SK-N-MC (cell line): ENCODE measurements at regions not wholly inside any gene's neighbourhood (a gene's known extent, or its start where the extent isn't known, plus 50 kb on each side); places are given as distances from the start of the nearest gene placed in this dataset.
"Not testable (repeated sequence)": the region's sequence is repeated elsewhere in the genome, so short reads cannot be mapped to it uniquely, and the experiment has no call there.

ENCODE experiments used
- DNase-seq: peaks from one replicate; pipeline ENCODE4 v3.0.0-alpha.2; 2011; ENCODE audit warnings: low read depth, low spot score
- H3K27ac ChIP-seq: fragments of 200-600 bp; sonication (generic); 2 replicates; pipeline ENCODE4 v1.5.1; 2016; ENCODE audit warnings: mixed run types
- H3K36me3 ChIP-seq: fragments of 200-600 bp; sonication (generic); 2 replicates; pipeline ENCODE4 v1.6.1; 2017; ENCODE audit warnings: antibody characterized with exemption, low read length, mixed read lengths; ENCODE audit not compliant: insufficient read depth
- H3K4me3 ChIP-seq: fragments of 200-600 bp; sonication (generic); 2 replicates; pipeline ENCODE4 v1.5.1; 2016
- H3K9ac ChIP-seq: fragments of 200-600 bp; sonication (generic); 2 replicates; pipeline ENCODE4 v1.8.0; 2017; ENCODE audit warnings: mixed run types, mixed read lengths; ENCODE audit not compliant: insufficient read length
- H3K9me3 ChIP-seq: fragments of 200-600 bp; sonication (generic); 2 replicates; pipeline ENCODE4 v1.6.1; 2017; ENCODE audit warnings: low read depth, mild to moderate bottlenecking, antibody characterized with exemption, low read length, moderate library complexity, mixed read lengths
- EZH2 ChIP-seq: fragments of 200-600 bp; sonication (generic); IDR thresholded peaks from one replicate; pipeline ENCODE4 v1.6.1; 2017; ENCODE audit warnings: antibody characterized with exemption
- FOXP2 ChIP-seq: optimal IDR thresholded peaks from 2 replicates; pipeline ENCODE3; 2011; ENCODE audit warnings: mild to moderate bottlenecking, moderate library complexity; ENCODE audit not compliant: insufficient read depth; ENCODE audit errors: extremely low read length, control extremely low read depth
- POLR2AphosphoS5 ChIP-seq: IDR thresholded peaks from 2 replicates; pipeline ENCODE4 v1.6.1; 2012; ENCODE audit warnings: mild to moderate bottlenecking, low read depth, low read length, borderline replicate concordance

DNA sequence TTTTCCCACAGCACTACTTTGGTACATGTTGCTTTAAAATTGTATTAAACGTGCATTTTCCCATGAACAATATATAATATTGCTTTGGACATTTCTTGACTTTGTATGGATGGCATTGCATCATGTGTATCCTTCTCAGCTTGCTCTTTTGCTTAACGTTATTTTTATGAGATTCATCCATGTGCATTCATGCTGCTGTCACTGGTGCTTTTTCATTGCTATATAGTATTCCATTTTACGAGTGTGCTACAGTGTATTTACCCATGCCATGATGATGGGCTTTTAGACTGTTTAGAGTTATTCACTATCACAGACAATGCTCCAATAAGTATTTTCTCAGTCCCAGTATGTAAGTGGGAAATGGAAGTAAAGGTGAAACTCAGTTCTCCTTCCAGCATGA lies 195.2 kb upstream of the COX10 start:
- Histone ChIP-seq H3K36me3 (no peaks in the 10 kb centered on the region), H3K9ac (no peak overlapping the region), H3K4me3 (no peak overlapping the region), H3K9me3 (no peaks in the 10 kb centered on the region), H3K27ac (no peak overlapping the region)
- no peak for DNase-seq
- no peak for TF ChIP-seq POLR2AphosphoS5
- TF ChIP-seq FOXP2, result no peak
- no peak for TF ChIP-seq EZH2

DNA sequence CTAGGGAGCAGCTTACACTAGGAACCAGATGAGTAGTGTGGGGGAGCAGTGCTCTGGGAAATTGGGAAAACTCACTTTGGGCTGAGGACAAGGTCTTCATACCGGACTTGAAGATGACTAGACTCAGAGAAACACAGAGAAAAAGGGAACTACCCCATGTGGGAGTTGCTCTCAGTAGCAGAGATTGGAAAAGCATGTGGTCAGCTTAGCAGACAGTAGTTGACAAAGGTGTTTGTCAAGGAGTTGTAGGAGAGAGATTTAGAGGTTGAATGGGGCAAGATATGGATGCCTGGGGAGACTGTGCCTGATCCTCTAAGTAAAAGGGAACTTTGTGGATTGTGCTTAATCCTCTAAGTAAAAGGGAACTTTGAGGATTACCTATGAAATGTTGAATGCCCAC lies 194.5 kb upstream of the COX10 start:
- H3K9ac ChIP-seq, result no peak overlapping the region
- no peak for DNase-seq
- H3K36me3 ChIP-seq, result no peaks in the 10 kb centered on the region
- no peaks in the 10 kb centered on the region for H3K9me3 ChIP-seq
- H3K4me3 ChIP-seq, result no peak overlapping the region
- no peak for TF ChIP-seq POLR2AphosphoS5
- TF ChIP-seq EZH2, result no peak
- TF ChIP-seq FOXP2, result no peak
- no peak overlapping the region for H3K27ac ChIP-seq

- no peak overlapping the region for H3K4me3 ChIP-seq
- no peaks in the 10 kb centered on the region for H3K36me3 ChIP-seq
- H3K9ac ChIP-seq, result no peak overlapping the region
- no peak for DNase-seq
- TF ChIP-seq POLR2AphosphoS5 (no peak), EZH2 (no peak), FOXP2 (no peak)
- no peak overlapping the region for H3K27ac ChIP-seq
- no peaks in the 10 kb centered on the region for H3K9me3 ChIP-seq
Observed at GRCh38 chr17:13879961-13880466, 189.3 kb upstream of the COX10 start.

- no peak overlapping the region for H3K27ac ChIP-seq
- TF ChIP-seq EZH2 (no peak), FOXP2 (no peak), POLR2AphosphoS5 (no peak)
Observed at GRCh38 chr17:13883659-13884058, 185.6 kb upstream of the COX10 start.

GRCh38 chr17:13884347-13884746 lies 185.0 kb upstream of the COX10 start:
- no peaks in the 10 kb centered on the region for H3K9me3 ChIP-seq
- DNase-seq, result no peak
- H3K36me3 ChIP-seq, result no peaks in the 10 kb centered on the region
- H3K9ac ChIP-seq, result no peak overlapping the region
- H3K27ac ChIP-seq, result no peak overlapping the region
- no peak overlapping the region for H3K4me3 ChIP-seq
- TF ChIP-seq POLR2AphosphoS5 (no peak), EZH2 (no peak), FOXP2 (no peak)

More at GRCh38 chr17:13883659-13884058, 185.6 kb upstream of the COX10 start:
- no peak overlapping the region for H3K4me3 ChIP-seq
- H3K9me3 ChIP-seq, result no peaks in the 10 kb centered on the region
- H3K36me3 ChIP-seq, result no peaks in the 10 kb centered on the region
- no peak for DNase-seq
- no peak overlapping the region for H3K9ac ChIP-seq

- no peak overlapping the region for H3K4me3 ChIP-seq
- H3K9me3 ChIP-seq, result no peaks in the 10 kb centered on the region
- H3K9ac ChIP-seq, result no peak overlapping the region
- H3K27ac ChIP-seq, result no peak overlapping the region
- DNase-seq, result no peak
- TF ChIP-seq FOXP2, result no peak
- TF ChIP-seq EZH2, result no peak
- no peak for TF ChIP-seq POLR2AphosphoS5
- no peaks in the 10 kb centered on the region for H3K36me3 ChIP-seq
Observed at GRCh38 chr17:13885550-13885949, 183.8 kb upstream of the COX10 start.

DNA sequence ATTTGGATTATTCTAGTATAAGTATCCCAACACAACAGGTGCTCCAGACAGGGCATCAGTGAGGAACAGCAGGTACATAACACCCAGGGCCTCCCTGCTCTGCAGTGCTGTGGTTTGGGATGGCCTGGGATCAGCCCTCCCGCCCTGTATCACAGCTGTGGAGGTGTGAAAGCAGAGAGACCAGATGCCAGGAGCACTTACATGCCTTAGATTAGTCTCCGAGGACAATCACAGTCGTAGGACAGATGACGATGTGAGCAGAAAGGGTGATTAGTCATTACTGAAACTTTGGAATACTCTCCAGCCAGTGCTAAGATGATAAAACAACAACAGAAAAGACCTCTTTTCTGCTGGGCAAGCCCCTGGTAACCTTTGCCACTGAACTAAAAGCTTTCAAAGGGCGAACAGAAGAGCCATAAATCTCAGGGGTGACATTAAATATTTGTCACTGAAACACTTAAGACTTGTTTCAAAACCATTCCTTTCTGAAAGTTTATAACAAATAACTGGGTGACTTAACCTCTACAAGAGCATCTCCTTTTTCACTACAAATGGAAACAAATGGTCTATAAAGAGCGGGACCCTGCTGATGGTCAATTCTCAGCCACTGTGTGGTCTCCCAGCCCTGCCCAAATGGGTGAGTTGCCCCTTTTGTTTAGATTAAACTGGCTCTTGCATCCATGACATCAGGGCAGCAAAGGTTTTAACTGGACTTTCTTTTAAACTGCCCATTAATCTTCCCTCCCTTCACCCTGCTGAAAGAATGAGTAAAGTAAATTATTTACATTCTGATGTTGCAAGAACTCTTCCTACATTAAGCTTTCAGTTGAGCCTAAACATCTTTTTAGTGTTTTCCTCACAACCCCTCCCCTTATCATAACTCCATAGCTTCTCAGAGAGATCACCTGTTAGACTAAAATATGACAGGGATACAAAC lies 183.1 kb upstream of the COX10 start:
- TF ChIP-seq FOXP2, result no peak
- no peak for TF ChIP-seq EZH2
- TF ChIP-seq POLR2AphosphoS5, result no peak
- no peaks in the 10 kb centered on the region for H3K9me3 ChIP-seq
- no peak overlapping the region for H3K27ac ChIP-seq
- no peak for DNase-seq
- H3K4me3 ChIP-seq, result no peak overlapping the region
- no peak overlapping the region for H3K9ac ChIP-seq
- no peaks in the 10 kb centered on the region for H3K36me3 ChIP-seq

GRCh38 chr17:13888056-13888609 lies 181.2 kb upstream of the COX10 start:
- TF ChIP-seq FOXP2 (no peak), EZH2 (no peak), POLR2AphosphoS5 (no peak)
- Histone ChIP-seq H3K9me3 (no peaks in the 10 kb centered on the region), H3K4me3 (no peak overlapping the region), H3K9ac (no peak overlapping the region), H3K27ac (no peak overlapping the region), H3K36me3 (no peaks in the 10 kb centered on the region)
- no peak for DNase-seq

DNA sequence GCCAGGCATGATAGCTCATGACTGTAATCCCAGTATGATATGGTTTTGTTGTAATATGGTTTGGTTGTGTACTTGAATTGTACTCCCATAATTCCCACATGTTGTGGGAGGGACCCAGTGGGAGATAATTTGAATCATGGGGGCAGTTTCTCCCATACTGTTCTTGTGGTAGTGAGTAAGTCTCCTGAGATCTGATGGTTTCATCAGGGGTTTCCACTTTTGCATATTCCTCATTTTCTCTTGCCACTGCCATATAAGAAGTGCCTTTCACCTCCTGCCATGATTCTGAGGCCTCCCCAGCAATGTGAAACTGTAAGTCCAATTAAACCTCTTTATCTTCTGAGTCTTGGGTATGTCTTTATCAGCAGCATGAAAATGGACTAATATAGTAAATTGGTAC lies 160.3 kb upstream of the COX10 start:
- DNase-seq, H3K9ac ChIP-seq, H3K4me3 ChIP-seq, H3K9me3 ChIP-seq, H3K27ac ChIP-seq, H3K36me3 ChIP-seq: not testable (repeated sequence)
